NCI-H1930 (cell line): ENCODE measurements at regions not wholly inside any gene's neighbourhood (a gene's known extent, or its start where the extent isn't known, plus 50 kb on each side); places are given as distances from the start of the nearest gene placed in this dataset.

ENCODE experiments used
- DNase-seq, 2 experiments: peaks; one replicate each; lab custom pipeline; 2025; lab: John Stamatoyannopoulos, UW

DNA sequence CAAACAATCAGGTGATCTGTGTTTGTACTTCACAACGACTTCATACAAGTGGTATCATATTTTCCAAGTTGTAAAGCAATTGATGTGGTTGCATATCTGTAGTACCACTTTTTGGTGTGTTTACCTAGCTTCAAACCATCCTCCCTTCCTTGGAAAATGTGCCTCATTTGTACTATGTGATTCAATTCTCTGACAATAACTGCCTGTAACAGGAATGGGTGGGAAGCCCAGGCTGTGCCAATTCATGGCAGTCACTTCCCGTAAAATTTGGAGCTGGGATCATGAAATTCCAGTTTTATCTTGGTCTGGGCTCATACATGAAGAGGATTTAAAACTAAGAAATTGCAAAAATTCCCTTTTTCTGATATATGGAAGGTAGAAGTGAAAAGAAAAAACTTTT is 250.1 kb downstream of the DIO2 start:
- DNase-seq, result no peak

DNA sequence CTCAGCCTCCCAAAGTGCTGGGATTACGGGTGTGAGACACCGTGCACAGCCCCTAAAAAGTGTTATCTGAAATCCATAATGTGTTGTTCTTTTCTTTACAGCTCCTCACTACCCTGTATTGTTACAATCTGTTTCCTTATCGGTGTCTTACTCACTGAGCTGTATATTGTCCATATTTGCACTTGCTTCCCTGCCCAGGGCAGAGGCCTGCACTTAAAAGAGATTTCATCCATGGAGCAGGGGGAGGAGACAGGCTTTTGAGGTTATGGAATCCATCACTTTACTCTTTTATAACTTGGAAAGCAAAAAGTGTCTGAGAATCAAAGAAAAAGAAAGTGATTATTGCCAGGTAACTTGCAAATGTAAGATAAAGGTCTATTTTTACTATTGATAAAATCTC is 251.0 kb downstream of the DIO2 start:
- DNase-seq, result no peak

DNA sequence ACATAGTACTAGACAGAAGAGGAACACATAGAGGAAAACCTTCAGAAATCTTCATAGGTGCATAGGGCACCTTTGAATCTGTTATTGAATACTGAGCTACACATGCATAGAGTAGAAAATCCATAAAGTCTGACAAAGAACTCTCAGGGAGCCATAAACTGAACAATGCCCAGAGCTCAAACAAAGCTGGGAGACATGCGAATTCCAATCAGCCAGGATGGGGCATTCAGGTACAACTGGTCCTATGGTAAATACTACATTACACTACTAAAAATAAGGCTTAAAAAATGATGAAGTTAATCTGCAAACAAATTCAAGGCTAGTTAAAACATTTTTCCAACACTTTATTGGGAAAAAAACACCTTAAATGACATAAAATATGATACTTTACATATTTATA is 259.7 kb downstream of the DIO2 start:
- DNase-seq, result no peak

DNA sequence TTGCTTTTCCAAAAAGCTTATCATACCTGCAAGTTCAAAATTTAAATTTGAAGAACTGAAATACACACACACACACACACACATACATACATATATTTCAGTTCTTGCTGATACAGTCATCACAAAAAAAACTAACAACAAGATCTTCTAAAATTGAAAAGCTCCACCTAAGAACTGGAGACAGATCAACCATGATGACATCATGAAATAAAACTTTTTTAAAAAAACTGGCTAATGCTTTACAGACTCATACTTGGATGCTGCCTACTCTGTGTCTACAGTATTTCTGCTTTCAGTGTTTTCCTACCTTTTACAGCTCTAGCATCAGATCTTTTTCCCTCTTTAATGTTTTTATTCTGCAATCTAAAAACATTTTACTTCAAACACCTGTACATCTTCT is 261.4 kb downstream of the DIO2 start:
- DNase-seq, result no peak

DNA sequence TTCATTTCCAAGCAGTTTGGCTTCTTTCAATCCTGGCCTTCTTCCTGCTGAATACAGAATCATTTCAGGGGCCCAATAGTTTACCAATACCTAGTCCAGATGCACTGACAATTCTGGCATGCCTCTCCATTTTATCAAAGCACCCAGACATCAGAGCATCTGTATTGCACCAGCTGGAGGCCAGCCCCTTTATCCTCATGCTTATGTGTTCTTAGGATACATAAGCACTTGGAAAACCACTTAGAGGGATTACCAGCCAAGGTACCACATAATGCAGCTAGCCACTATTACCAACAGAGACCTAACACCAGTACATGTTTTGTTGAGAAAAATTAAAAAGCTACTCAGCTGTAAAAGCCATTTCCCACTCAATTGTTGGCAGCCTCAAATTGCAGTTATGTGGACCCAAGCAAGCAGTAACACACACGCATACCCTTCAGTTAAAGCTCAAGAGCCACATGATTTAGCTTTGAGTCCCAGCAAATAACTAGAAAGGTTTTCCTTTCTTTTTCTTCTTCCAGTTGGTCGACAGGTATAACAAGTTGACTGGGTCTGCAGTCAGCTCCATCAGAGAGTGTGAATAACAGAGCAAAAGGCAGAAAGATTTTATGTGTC is 263.8 kb downstream of the DIO2 start:
- DNase-seq, result no peak

DNA sequence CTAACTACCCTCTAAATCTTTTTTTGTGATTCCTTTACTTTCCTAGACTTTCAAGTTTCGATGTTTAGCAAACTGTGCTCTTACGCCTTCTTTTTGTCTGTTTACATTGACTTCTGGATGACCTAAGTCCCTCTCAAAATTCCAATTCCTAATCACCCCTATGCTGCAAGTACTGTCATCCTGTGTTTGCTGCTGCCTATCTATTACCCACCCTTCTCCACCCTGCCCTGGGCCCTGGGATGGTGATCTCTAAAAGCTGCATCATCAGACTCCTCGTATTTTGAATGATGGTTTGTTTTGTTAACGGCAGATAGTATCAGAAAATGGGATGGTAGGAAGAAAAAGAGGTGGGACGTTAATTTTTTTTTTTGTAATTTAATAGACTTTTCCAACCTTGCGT is 272.1 kb downstream of the DIO2 start:
- no peak for DNase-seq

DNA sequence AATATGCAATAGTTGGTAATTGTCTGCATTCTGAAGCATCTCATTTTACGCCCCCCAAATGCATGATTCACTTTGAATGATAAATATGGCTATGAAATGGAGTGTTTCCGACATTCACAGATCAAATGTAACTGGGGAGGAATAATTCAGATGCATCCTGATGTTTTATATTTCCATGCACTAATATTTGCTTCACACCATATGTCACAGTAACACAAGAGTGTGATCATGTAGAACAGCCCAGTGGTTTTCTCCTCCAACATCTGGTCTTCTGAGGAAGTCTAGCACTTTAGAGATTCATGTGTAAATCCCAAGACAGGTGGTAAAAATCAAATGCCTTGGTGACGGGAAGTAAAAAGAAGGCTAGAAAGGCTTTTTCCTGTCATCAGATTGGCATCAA is 273.1 kb downstream of the DIO2 start:
- no peak for DNase-seq

DNA sequence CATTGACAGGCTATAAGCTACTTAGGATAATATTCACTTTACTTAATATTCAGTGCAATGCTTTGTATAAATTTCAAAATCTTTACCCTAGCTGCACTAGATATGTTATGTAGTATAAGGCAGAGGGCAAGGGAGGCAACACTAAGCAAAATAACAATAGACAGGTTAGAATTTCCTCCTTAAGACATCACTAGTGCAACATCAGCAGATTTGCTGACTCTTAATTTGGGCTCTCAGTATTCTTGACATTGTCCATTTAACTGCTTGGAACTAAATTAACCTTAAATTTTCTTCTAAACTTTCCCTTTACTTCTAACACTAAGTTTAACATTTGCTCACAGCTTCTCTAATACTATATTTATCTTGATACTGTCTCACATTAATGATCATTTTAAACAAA is 273.9 kb downstream of the DIO2 start:
- DNase-seq, result no peak

DNA sequence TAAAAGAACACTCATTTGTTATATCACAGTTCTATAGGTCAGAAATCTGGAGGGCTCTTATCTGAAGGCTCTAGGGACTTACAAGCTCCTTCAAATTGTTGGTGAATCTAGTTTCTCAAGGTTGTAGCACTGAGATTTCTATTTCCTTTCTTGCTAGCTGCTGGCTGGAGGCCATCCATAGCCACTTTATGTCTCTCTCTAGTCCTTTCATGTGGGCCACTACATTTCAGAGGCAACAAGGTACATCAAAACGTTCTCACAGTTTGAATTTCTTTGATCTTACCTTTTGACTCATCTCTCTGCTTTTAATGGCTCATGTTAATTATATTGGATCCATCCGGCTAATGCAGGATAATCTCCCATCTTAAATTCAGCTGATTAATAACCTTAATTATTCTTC is 286.8 kb downstream of the DIO2 start:
- no peak for DNase-seq

DNA sequence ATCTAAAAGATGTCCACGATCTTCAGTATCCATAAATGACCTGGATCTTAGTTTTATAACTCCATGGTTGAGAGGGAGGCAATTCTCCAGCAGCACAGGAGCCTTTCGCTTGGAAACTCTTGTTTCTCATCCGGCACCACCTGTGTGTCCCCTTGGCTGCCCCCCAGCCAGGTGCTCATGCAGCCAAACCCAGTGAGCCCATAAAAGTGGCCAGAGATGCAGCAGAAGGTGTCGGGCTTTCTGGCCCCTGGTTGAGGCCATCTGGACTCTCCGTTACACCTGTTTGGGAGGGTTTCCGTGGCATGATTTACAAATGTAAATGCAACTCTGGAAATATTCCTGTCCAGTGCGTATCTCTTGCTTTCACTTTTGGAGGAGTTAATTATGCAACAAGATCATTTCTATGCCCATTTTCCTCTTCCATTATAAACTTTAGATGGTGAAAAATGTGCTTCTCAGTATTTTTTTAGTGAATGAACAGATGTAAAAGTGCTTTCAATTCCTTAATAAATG is 291.1 kb downstream of the DIO2 start:
- DNase-seq, result no peak
